Activated T-helper 1 cell treated with Interleukin-2 at 50 U/mL for 16 hours (primary cell): ENCODE measurements at regions not wholly inside any gene's neighbourhood (a gene's known extent, or its start where the extent isn't known, plus 50 kb on each side); places are given as distances from the start of the nearest gene placed in this dataset.

ENCODE experiments used
- DNase-seq: peaks from one replicate; pipeline ENCODE4 v3.0.0-alpha.2; 2020; ENCODE audit warnings: low read depth

DNA sequence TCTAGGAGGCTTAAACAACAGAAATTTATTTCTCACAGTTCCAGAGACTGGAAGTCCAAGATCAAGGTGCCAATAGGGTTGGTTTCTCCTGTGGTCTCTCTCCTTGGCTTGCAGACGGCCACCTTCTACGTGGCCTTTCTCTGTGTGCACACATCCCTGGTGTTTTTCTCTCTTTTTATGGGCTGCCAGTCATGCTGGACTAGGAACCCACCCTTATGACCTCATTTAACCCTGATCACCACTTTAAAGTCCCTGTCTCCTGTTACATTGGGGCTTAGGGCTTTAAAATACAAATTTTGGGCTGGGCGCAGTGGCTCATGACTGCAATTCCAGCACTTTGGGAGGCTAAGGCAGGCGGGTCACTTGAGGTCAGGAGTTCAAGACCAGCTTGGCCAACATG, 157.1 kb downstream of the TLE1 start:
- no peak for DNase-seq

DNA sequence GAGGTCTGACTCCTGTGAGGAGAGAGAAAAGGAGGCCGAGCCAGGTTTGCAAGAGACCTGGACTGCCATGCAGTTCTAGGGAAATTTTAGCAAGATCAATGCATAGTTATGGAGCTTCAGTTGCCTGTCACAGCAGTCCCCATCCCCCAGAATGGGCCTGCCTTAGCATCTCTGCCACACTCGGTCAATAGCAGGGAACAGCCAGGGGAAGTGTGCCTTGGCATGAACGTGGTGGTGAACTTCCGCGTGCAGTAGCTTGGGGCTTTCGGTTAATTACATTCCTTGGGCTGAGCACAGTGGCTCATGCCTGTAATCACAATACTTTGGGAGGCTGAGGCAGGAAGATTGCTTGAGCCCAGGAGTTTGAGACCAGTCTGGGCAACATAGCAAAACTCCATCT, 157.8 kb downstream of the TLE1 start:
- DNase-seq = no peak

DNA sequence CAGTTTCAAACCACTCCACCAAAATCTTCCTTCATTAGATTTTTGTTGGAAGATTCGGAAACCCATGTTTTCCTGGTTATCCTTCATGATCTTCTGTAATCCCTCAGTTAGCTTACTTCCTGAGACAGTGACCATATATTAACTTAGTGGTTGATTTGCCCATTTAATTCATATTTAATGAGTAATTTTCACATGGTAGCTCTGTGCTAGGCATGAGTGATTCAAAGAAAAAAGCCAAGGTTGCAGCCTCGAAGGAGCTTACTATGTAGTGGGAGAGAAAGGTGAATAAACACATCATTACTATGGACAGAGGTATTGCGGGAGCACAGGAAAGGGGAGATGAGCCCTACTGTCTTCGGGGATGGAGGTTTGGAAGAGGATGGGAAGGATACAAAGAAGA, 158.5 kb downstream of the TLE1 start:
- DNase-seq = no peak

DNA sequence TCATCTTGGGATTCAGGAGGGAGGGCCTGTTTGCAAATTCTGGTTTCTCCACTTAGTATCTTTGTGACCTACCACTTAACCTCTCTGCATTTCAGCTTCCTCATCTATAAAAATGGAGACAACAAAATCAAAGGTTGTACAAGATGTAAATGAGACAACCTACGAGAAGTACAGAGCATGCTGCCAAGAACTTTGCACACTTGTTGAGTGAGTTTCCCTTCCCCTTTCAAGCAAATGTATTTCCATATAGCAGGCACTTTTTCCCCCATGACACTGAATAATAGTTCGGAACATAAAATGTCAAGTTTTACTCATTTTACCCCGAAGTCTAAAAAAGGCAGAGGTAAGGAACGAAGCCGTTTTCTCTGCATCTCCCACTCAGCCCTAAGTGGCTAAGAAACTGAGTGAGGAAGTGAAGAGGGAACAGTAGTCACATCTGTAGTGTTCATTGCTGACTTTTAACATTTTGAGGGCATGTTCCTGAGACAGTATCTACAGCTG, 159.0 kb downstream of the TLE1 start:
- no peak for DNase-seq

DNA sequence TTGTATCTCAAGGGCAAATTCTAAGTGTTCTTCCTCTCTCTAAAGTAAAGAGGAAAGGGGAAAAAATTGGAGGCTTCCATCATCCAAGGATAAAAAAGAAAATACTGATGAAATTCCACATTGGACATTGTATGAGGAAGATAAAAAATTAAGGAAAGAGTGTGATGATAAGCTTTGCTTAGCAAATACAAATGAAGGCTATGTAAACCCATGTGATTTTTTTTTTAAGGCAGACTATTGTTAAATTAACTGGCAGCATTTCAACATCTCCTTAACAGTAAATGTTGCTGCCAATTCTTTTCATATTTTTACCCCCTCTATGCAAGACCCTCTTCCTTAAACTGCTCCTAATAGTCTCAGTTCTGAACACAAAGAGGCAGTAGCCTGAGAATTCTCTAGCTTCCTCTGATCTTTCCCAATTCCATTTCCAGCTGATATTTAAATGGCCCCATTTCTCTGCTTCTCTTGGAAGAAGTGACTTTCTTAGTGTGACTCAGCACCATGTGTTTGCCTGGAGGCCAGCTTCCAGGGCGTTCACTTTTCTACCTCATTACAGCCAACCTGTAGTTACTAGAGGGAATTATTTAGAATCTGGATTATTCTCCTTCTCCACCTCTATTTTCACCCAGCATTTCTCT, 159.7 kb downstream of the TLE1 start:
- DNase-seq = no peak

DNA sequence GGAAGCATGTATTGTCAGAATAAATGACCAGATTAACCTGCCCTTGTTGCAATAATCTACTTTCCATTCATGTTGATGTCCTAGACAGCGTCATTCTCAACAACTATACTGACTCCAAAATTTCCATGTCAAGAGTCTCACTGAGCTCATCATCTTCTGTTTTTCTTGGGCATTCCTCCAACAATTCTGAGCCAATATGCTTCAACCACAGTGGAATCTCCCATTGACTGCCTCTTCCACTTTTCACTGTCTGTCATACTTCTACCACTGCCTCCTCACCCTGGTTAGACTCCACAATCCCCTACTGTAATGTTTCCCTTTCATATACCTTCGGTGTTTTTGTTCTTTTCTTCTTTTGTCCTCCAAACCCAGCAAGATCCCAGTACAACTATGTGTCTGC, 162.8 kb downstream of the TLE1 start:
- no peak for DNase-seq

DNA sequence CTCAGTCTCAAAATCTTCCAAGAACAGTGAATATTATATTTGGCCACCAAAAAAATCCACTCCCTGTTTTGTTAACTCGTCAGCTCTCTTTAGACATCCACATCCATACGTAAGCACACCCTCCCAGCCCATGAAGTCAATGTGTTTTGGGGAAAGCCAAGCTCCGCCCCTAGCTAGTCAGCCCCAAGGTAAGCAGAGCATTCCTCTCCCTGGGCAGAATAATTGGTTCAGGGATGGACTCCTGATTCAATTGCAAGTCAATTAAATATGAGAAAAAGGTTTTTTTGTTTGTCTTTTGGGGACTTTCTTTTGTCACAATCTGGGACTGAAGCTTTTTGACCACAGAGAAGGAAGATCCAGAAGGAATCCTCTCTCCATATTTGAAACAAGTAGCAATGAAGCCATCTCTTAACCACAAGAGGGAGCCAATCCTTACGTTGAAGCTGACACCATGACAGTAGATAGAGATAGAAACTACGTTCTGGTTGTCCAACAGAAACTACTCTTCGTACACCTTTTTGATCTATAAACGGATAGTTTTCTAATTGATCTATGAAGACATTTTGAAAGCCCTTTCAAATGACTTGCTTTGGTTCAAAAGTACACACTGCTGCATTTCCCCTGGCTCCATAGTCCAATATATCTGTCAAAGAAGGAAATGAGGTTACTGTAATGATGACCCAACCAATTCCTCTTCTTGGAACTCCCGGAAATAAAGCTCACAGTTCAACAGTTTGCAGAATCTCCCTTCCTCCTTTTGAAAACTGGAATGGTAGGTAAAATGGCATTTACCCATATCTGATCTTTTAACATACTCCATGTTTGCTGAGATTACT, 166.4 kb downstream of the TLE1 start:
- no peak for DNase-seq

DNA sequence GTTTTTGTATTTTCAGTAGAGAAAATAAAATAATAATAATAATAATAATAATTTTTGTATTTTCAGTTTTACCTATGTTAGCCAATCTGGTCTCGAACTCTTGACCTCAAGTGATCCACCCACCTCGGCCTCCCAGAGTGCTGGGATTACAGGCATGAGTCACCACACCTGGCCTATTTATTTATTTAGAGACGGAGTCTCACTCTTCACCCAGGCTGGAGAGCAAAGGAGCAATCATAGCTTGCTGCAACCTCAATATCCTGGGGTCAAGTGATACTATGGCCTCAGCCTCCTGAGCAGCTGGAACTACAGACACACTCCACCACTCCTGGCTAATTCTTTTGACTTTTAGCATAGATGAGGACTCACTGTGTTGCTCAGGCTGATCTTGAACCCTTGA, 167.5 kb downstream of the TLE1 start:
- DNase-seq = no peak

DNA sequence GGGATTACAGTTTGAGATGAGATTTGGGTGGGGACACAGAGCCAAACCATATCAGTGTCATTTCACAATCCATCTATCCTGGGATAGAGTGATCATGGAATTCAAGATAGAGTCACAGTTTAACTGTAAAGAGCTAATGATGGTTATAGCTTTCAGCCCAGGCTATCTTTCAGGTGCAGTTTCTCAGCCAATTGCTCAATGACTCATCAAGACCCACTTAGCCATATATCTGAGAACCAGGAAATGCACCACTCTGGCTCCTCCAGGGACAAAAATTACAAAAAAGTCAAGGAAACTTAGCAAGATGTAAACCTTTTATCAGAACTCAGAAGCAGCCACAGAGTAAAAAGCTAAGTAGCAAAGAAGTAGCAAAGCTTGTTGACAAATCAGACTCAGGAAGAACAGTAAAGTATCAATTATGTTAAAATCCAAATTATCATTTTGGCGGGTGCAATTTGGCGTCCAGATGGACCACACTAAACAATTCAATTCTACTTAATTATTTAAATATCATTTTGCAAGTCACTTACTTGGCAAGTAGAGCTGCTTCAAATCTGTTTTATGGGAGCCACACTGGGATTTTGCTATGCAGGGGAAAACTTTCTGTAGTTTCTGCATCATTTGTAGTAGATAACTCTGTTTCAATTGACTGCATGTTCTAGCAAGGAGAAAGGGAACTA, 169.4 kb downstream of the TLE1 start:
- DNase-seq = no peak

DNA sequence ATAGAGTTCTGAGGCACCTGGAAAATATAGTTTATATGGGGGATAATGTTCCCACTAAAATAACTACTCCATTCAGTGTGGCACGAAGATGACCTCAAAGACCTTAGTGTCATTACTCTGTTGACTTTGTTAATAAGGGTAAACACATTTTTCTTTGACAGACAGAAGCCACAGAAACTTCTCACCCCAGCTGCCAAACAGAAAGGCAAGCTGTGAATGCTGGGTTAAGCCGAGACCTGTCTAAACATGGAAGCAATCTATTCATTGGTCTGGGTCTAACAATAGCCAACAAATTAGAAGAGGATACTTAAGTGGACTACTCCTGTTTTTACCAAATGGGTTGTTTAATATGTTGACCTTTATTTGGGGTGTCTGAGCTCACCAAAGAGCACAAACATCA, 171.4 kb downstream of the TLE1 start:
- DNase-seq = no peak

DNA sequence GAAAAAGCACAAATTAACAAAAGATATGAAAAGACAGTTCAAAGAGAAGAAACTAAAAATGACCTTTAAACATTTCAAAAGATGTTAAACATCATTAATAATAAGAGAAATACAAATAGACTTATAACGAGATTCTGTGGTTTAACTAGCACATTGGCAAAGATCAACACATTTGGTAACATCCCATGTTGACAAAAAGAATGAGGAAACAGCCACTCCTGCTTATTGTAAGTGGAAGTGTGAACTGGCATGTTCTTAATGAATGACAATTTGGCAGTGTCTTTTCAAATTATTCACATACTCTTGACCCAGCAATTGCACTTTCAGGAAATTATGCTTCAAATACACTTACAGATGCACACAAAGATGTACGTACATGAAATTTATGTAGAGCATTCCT, 176.3 kb downstream of the TLE1 start:
- DNase-seq = no peak

DNA sequence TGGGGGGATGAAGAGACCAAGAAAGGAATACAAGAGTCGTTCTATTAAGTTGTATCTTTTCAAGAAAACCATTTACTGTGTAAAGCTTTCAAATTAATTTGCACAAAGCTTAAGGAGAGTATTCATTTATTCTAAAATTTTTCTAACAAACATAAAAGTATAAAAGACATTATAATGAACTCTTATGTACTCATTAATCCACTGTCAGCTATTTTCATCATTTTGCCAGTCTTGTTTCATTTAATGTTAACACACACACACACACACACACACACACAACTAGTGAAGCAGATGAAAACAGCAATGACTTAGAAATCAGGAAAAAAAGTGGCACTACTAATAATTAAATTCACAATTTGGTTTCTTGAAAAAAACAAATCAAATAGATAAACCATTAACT, 176.7 kb downstream of the TLE1 start:
- no peak for DNase-seq

DNA sequence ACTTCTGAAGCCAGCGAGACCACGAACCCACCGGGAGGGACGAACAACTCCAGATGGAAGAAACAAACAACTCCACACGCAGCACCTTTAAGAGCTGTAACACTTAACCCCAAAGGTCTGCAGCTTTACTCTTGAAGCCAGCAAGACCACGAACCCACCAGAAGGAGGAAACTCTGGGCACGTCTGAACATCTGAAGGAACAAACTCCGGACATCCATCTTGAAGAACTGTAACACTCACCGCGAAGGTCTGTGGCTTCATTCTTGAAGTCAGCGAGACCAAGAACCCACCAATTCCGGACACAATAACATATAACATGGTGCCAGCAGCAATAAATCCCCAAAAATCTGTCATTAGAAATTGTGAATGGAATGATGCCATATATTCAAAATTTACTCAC, 180.9 kb downstream of the TLE1 start:
- no peak for DNase-seq

DNA sequence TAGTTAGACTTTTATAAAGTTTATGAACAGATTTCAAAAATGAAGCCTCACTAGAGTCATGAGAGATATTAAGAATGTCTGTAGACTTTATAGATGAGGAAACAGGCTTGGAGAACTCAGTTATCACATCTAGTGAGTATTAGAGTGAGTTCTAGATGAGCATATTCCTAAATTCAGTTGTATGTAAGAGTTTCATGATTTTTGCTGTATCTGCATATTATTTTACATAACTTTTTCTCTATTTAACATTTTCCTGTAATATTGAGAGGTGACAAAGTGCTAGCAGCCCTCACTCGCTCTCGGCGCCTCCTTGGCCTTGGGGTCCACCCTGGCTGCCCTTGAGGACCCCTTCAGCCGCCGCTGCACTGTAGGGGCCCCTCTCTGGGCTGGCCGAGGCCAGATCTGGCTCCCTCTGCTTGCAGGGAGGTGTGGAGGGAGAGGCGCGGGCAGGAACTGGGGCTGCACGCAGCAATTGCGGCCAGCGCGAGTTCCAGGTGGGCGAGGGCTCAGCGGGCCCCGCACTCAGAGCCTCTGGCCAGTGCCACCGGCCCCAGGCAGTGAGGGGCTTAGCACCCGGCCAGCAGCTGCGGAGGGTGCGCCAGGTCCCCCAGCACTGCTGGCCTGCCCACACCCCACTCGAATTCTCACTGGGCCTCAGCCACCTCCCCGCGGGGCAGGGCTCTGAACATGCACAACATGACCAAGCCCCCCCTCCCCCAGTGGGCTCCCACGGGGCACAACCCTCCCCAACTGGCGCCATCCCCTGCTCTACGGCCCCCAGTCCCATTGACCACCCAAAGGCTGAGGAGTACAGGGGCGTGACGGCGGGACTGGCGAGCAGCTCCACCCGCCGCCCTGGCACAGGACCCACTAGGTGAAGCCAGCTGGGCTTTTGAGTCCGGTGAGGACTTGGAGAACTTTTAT, 182.1 kb downstream of the TLE1 start:
- no peak for DNase-seq

DNA sequence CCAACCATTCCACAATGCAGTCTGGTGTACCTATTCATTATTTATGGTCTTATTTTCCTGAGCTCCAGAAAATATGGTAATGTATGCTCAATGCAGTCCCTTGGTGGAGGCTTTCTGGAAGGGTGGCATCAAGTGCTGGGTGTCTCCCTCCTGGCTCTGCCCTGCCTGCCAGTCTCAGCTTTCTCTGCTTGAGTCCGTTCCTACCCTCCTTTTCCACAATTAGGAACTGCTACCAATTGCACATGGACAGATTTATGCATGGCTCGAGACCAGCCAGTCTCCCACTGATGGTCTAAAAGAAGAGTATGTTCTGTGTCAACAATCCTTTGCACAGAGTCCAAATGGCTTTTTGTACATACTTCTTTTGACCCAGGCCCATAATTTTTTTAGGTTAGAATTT, 189.8 kb downstream of the TLE1 start:
- DNase-seq = no peak

DNA sequence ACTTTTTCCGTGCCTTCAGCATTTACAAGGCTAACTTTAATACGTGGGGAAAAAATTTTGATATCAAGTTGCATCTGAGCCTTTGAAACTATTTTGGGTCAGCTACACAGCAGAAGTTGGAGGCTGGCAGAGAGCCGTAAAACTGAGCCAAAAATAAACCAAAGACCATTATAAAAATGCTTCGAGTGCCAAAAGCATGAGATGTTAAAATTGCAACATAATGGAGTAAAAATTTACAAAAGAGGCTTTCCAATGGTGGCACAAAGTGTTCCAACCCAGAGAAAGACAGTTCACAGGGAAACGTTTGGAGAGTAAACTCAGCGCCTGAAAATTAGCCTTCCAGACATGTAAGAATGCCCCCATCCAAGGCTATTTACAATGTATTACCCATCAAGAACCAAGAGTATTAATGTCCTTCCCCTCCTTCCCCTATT, 190.3 kb downstream of the TLE1 start:
- no peak for DNase-seq

DNA sequence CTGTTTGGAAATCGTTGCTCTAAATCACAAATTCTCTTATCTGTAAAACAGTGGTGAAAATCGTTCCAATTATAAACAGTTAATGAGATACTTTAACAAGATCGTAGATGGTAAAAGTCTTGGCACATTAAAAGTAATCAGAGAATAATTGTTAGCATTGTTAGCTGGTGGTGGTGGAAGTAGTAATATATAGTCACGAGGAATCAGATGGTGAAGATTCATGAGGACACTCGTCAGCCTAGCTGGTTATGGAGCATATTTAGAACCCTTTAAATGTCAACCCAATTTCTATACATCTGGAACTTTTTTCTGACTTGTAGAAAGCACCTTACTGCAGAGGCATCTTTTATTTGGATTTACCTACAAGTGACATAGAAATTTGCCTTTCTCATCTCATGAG, 190.8 kb downstream of the TLE1 start:
- no peak for DNase-seq

DNA sequence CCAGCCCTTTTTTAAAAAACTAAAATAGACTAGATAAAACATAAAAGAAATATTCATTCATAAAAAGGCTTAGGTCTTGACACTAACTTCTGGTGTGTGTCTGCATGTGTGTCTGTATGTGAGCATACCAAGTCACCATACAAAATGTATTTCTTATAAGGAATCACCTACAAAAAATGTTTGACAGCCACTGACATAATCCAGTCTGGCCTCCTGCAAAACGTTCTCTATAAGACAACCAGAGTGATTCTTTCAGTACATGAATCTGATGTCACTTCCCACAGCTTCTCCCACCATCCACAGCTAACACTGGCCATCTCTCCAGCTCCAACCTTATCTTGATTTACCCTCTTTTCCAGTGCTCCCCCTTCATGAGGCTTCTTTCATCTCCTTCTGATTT, 192.3 kb downstream of the TLE1 start:
- no peak for DNase-seq

DNA sequence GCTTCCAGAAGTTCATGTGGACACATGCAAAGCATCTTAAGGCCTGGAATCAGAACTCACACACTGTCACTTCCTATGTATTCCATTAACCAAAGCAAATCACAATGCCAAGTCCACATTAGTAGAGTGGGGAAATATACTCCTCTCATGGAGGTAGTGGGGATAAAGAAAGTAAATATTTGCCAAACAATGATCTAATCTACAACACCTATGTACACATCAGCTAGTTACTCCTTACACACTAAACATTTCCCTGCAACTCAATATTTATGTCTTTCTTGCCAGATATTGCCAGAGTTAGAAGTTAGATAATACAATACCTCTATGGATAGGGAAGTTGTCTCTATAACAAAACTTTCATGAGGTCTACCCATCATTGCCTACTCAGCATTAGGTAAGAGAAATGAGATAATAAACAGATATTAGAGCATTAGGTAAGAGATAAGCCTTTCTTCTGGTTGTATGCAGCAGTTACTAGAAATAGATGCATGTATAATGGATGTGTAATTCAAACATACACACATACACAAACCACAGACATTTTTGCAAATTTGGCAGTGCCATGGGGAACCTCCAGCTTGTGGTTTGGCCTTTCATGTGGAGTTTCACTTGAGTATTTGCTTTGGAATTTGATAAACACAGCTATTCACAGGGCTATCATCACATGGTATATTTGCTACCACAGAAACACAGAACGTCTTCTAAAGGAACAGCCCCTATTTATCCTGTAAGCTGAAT, 196.5 kb downstream of the TLE1 start:
- no peak for DNase-seq

DNA sequence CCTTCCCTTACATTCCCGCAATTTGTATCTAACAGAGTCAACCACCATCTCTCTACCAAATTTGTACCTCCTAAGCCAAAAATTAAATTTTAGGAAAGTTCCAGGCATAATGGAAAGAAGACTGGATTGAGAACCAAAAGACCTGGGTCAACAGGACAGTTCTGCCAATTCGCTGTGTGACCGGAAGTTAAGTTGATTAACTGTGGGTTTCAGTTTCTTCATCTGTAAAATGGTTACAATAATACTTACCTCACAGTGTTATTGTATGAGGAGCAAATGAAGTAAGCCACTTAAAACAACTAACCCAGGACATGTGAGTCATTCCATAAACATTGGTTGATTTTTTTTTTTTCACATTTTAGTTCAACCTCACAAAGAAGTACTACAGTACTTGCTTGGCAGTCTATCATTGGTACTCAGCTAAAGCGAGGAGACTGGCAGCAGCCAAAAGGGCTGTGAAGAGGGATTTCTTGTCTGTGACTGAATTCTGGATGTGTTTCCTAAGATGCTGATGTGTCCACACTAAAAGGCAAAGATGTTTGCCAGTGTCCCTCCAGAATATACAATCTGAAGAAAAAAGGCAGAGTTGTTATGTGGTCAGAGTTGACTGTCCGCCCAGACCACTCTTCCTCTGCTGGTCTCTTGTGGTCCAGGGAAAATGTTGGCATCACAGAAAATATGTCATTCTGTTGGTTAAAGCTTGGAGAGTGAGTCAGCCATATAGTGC, 198.6 kb downstream of the TLE1 start:
- DNase-seq = no peak

DNA sequence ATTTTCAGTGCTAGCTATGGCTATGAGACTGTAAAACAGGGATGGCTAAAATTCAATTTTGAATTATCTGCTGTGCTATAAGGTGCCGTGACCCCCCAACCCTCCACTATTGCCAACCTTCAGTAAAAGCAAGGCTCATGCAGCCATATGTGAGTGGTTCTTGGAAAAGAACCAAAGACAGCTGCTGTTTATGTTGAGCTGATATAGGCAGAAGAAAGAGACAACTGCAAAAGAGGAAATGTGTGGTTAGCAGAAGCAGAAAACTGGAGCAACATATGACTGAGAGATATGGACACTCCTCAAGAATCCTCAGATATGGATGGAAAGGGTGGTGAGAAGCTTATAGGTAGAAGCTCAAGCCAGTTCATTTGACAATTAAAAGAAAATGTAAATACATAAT, 200.3 kb downstream of the TLE1 start:
- no peak for DNase-seq
